Mammary epithelial cell (primary cell): ENCODE measurements at regions not wholly inside any gene's neighbourhood (a gene's known extent, or its start where the extent isn't known, plus 50 kb on each side); places are given as distances from the start of the nearest gene placed in this dataset.
"Not testable (repeated sequence)": the region's sequence is repeated elsewhere in the genome, so short reads cannot be mapped to it uniquely, and the experiment has no call there.

ENCODE experiments used
- EZH2 ChIP-seq: IDR thresholded peaks from 2 replicates; pipeline ENCODE4 v1.6.1; 2012; ENCODE audit warnings: low read length, inconsistent platforms, borderline replicate concordance
- TF ChIP-seq, protein P1 (sequence below), 2 donors: IDR thresholded peaks in 1 of 2; conservative IDR thresholded peaks in 1 of 2; 2 replicates each; pipeline ENCODE4 v1.5.1; 2011 to 2012; ENCODE audit warnings: inconsistent platforms in 2 of 2, low read length in 2 of 2, mild to moderate bottlenecking in 2 of 2, control low read depth in 1 of 2, low read depth in 1 of 2; ENCODE audit not compliant: insufficient read depth in 1 of 2; ENCODE audit errors: extremely low read depth in 1 of 2

GRCh38 chr10:32183652-32184051, 127.4 kb upstream of the KIF5B start:
- TF ChIP-seq, protein P1, sequence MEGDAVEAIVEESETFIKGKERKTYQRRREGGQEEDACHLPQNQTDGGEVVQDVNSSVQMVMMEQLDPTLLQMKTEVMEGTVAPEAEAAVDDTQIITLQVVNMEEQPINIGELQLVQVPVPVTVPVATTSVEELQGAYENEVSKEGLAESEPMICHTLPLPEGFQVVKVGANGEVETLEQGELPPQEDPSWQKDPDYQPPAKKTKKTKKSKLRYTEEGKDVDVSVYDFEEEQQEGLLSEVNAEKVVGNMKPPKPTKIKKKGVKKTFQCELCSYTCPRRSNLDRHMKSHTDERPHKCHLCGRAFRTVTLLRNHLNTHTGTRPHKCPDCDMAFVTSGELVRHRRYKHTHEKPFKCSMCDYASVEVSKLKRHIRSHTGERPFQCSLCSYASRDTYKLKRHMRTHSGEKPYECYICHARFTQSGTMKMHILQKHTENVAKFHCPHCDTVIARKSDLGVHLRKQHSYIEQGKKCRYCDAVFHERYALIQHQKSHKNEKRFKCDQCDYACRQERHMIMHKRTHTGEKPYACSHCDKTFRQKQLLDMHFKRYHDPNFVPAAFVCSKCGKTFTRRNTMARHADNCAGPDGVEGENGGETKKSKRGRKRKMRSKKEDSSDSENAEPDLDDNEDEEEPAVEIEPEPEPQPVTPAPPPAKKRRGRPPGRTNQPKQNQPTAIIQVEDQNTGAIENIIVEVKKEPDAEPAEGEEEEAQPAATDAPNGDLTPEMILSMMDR (conservative IDR thresholded peaks at IDR 0.05 in 1 of 2, IDR thresholded peaks at IDR 0.05 in 1 of 2; ENCODE audit: extremely low read depth in 1 of 2, insufficient read depth in 1 of 2, low read depth in 1 of 2, low read length in 2 of 2), result not testable (repeated sequence)
- TF ChIP-seq EZH2, result not testable (repeated sequence)
